DMS 273 treated with DMSO at 0.1 percent for 48 hours (cell line): ENCODE measurements at regions not wholly inside any gene's neighbourhood (a gene's known extent, or its start where the extent isn't known, plus 50 kb on each side); places are given as distances from the start of the nearest gene placed in this dataset.

ENCODE experiments used
- DNase-seq: peaks from one replicate; lab custom pipeline; 2025; lab: John Stamatoyannopoulos, UW

GRCh38 chr13:91167706-91168385 is 179.6 kb upstream of the MIR17HG start:
- DNase-seq: no peak

DNA sequence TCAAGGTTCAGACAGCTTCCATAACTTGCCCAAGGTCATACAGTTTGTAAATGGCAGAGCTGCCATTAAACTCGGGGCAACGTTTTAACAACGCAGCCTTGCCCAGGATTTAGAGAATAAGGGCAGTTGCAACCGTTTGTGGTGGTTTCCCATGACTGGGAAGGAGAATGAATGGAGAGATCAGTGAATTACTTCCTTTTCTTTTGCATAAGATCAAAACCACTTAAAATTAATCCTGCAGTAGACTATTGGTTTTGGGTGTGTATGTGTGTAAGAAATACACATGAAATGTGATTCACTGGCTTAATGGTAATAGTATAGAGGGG is 179.1 kb upstream of the MIR17HG start:
- DNase-seq: no peak

DNA sequence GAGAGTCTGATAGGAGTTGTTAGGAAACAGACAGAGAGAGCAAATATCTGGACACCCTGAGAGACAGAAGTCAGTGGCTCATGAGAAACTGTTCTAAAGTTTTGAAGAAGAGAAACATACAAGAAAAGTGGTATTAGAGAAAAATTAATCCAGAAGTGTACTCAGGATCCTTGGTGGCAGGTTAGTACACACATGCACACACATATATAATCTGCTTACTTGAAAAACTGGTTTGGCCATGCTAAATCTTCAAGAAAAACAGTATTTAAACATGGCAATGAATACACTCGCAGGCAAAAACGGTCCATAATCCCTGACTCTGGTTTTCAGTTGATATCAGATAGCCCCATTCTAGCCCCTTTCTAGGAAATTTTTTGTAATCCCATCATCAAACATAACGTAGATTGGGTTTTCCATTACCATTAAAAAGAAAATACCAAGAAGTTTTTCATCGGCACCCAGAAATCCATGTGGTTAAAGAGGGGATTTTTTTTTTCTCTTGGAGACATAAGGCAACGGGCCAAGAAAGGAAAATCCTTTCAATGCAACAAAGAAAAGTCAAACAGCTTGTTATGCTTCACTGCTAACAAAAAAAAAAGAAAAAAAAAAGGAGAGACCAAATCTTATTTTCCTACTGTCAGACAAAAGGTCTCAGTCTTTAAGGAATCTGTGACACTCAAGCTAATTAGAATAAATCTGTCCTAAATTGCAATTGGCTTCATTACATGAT is 178.0 kb upstream of the MIR17HG start:
- no peak for DNase-seq

GRCh38 chr13:91172160-91172559 is 175.3 kb upstream of the MIR17HG start:
- no peak for DNase-seq

- no peak for DNase-seq
These were observed 172.5 kb upstream of the MIR17HG start for GRCh38 chr13:91174886-91175501.

DNA sequence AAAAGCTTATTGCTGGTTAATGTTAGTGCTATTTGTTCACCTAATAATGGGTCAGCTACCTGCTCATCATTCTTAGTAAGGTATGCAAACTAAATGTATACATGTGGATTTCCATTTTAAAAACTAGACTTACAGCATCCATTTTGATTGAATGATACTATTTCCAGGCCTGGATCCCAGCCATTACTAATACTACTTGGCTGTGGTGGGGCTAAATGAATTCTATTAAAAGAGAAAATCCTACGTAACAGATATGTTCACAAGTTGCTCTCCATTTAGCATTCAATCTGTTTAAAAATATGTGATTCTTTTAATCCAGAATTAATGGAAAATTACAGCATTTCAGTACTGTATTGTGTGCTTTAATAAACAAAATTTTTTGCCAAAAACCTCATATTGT is 169.4 kb upstream of the MIR17HG start:
- DNase-seq: no peak

- DNase-seq: no peak
These were observed 165.6 kb upstream of the MIR17HG start for GRCh38 chr13:91181892-91182291.

DNA sequence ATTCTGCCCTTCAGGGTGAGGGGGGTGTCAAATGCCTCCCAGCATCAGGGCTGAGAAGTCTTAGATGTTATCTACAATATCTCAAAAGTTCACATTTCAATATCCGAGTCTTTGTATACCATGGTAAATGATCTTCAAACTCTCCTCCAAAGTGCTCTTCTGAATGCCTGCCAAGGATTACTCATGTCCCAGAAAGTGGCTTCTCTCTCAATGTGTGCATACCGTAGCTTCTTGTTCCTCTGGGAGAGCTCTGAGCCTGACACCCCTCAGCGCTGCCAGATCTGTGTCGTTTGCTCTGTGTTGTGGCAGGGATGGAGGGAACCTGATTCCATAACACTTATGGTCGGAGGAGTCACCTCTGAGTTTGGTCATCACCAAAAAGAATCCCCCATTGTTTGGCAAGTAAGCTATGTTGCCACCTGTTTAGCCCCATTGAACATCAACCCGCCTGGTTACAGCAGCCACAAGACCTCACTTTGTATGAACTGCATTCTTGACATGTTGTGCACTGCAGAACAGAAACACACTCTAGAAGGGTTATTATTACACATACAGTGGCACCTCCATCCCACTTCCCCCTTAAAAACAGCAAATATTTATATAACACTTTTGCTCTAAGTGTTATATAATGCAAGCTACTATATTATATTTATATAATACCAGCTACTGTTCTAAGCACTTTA is 163.1 kb upstream of the MIR17HG start:
- DNase-seq: no peak

- no peak for DNase-seq
These were observed 162.1 kb upstream of the MIR17HG start for GRCh38 chr13:91185294-91185863.

GRCh38 chr13:91187522-91187921 is 160.0 kb upstream of the MIR17HG start:
- DNase-seq: no peak

DNA sequence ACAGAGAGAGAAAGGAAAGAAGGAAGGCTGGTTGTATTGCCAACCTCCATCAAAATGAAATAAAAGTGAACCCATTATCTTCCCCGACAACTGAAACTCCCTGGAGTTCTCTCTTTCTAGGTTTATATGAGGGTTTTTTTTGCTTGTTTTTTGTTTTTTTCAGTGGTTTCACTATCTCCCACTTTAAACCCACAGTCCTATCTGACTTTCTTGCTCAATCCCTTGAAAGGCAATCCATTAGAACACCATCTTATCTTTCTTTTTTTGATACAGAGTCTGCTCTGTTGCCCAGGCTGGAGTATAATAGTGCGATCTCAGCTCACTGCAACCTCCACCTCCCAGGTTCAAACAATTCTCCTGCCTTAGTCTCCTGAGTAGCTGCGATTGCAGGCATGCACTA is 158.0 kb upstream of the MIR17HG start:
- DNase-seq: no peak

DNA sequence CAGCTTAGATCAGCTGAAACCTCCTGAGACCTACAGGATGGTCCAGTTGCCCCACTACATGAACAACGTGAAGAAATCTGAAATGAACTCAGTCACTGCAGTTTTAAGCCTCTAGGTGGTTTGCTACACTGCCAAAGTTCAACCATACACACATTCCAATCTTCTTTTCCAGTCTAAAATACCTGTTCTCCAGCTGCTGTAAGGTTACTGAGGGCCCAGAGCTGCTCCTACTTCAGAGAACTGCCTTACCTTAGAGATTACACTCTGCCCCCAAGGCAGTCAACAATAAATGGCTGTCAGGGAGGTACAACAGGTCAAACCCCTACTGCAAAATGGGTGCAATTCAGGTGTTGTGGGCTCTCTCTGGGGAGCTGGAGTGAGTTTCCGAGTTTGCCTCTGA is 154.1 kb upstream of the MIR17HG start:
- DNase-seq: no peak

DNA sequence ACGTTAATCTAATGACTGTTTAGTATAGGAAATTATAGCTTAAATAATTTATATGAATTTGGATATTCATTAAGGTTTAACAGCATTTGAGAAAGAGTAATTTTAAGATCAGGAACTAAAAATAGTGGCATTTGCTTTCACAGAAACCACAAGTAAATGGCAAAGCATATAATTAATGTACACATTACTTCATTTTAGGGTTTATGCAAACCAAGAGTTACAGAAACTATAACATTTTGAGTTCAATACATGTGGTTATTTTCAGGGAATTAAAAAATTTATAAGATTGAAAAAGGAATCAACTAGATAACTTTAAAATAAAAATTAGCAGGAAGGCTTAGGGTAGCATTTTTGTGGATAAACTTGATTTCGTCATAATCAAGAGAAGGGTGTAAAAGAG is 151.7 kb upstream of the MIR17HG start:
- DNase-seq: no peak

DNA sequence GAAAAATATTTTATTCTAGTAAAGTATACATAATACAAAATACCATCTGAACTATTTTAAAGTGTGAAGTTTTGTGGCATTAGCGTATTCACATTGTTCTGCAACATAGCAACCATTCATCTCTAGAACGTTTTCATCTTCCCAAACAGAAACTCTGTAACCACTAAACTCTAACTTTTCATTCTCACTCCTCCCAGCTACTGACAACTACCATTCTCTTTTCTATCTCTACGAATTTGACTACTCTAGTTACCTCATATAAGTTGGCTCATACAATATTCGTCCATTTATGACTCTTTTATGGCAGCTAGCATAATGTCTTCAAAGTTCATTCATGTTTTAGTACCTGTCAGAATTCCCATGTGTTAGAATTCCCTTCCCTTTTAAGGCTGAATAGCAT is 150.5 kb upstream of the MIR17HG start:
- DNase-seq: no peak

- no peak for DNase-seq
These were observed 147.6 kb upstream of the MIR17HG start for GRCh38 chr13:91199866-91200265.

- DNase-seq: no peak
These were observed 147.0 kb upstream of the MIR17HG start for GRCh38 chr13:91200486-91200885.

GRCh38 chr13:91203430-91203829 is 144.1 kb upstream of the MIR17HG start:
- no peak for DNase-seq

DNA sequence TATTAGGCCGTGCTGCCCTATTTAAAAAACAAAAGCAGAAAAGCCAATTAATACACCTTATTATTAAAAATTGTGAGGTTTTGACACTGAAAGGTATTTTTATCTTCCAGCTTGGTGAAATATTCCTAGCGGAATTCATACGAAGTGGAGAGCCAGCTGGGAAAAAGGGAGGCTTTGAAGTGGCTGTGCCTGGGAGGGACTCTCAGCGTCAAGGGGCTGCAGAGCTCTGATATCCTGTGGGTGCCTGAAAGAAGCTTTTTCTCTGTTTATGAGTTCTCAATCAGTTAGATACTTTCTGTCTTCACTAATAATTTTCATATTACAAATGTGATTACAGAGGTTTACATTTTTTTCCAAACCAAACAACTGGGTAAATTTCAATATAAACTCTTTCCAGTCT is 140.2 kb upstream of the MIR17HG start:
- DNase-seq: no peak

DNA sequence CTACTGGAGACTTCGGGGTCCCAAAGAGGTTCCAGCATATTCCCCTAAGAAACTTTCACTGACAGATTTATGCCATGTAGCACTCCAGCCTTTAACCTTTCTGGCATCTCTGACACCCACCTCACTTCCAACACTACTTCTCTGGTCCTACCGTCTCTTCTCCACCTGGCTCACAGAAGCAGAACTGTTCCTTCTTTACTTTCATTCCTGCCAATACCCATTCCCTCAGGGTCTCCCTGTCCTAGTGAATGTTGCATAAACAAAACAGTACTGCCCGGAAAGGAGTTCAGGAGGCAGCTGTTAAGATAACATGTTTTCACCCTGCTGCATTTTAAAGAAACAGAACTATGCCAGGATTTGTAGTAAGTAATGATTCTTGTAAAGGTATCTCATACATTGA is 136.0 kb upstream of the MIR17HG start:
- DNase-seq: no peak

DNA sequence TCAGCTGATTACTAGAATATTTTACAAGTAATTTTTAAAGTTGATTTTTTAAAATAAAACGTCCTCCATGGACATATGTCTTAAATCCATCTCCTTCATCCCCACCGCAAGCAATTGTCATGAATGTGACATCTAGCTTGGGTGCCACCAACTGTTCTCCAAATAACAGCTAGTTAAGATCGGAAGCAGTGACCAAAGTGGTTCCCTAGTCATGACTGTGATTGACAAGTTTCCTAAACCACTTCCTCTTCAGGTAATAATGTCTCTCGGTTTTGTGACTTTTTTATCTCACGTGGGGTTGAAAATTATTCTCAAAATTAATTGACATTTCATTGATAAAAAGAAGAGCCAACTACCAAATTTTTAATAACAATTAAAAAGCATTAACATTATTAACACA is 135.3 kb upstream of the MIR17HG start:
- DNase-seq: no peak

GRCh38 chr13:91214031-91214430 is 133.5 kb upstream of the MIR17HG start:
- DNase-seq: no peak

GRCh38 chr13:91216928-91217700 is 130.4 kb upstream of the MIR17HG start:
- no peak for DNase-seq
